Brain microvascular endothelial cell (primary cell): ENCODE measurements at regions not wholly inside any gene's neighbourhood (a gene's known extent, or its start where the extent isn't known, plus 50 kb on each side); places are given as distances from the start of the nearest gene placed in this dataset.
"Not testable (repeated sequence)": the region's sequence is repeated elsewhere in the genome, so short reads cannot be mapped to it uniquely, and the experiment has no call there.

Experiments used
- DNase-seq: peaks from one replicate; pipeline ENCODE4 v3.0.0-alpha.2; 2020
- H3K27ac ChIP-seq: fragments of 250-450 bp; sonication (Bioruptor Pico); 2 replicates; pipeline ENCODE4 v1.5.1; 2020; ENCODE audit warnings: mild to moderate bottlenecking, moderate library complexity
- H3K27me3 ChIP-seq: fragments of 250-450 bp; sonication (Bioruptor Pico); replicated peaks from 2 replicates; pipeline ENCODE4 v1.5.1; 2020; ENCODE audit warnings: mild to moderate bottlenecking
- H3K36me3 ChIP-seq: fragments of 250-450 bp; sonication (Bioruptor Pico); replicated peaks from 2 replicates; pipeline ENCODE4 v1.5.1; 2020; ENCODE audit warnings: mild to moderate bottlenecking
- H3K4me3 ChIP-seq: 2 replicates; pipeline ENCODE4 v1.5.1; 2011; ENCODE audit warnings: low read depth, mild to moderate bottlenecking, control low read depth, low read length, moderate library complexity
- CTCF ChIP-seq: IDR thresholded peaks from 2 replicates; pipeline ENCODE4 v1.5.1; 2011; ENCODE audit warnings: low read depth, mild to moderate bottlenecking, moderate library complexity, low read length, control low read depth, inconsistent platforms; ENCODE audit errors: missing control alignments
- in situ Hi-C: cut with HindIII; loops from 2 replicates; pipeline ENCODE4 v1.10.0; 2017; ENCODE audit warnings: low sequenced_read_pairs, low pct_ligation_motif_present

- TF ChIP-seq CTCF: no peak
Observed at GRCh38 chr13:64579331-64579730, 2650.8 kb downstream of the PCDH9 start.

GRCh38 chr13:64568748-64569147, 2661.4 kb downstream of the PCDH9 start:
- no peak for DNase-seq
- H3K27me3 ChIP-seq: no peaks in the 10 kb centered on the region
- no peaks in the 10 kb centered on the region for H3K36me3 ChIP-seq
- H3K4me3 ChIP-seq: no peak overlapping the region
- TF ChIP-seq CTCF: no peak
- H3K27ac ChIP-seq: no peak overlapping the region
- in situ Hi-C loops: no loop called here

More at GRCh38 chr13:64579331-64579730, 2650.8 kb downstream of the PCDH9 start:
- no peak overlapping the region for H3K27ac ChIP-seq
- H3K27me3 ChIP-seq: no peaks in the 10 kb centered on the region
- in situ Hi-C loops: no loop called here
- no peak overlapping the region for H3K4me3 ChIP-seq
- no peaks in the 10 kb centered on the region for H3K36me3 ChIP-seq
- DNase-seq: no peak

- in situ Hi-C loops, DNase-seq, H3K27ac ChIP-seq, H3K27me3 ChIP-seq, H3K4me3 ChIP-seq, H3K36me3 ChIP-seq: not testable (repeated sequence)
Observed at GRCh38 chr13:64558031-64558430, 2672.1 kb downstream of the PCDH9 start.

GRCh38 chr13:64556376-64556775, 2673.8 kb downstream of the PCDH9 start:
- H3K4me3 ChIP-seq: no peak overlapping the region
- in situ Hi-C loops: no loop called here
- no peaks in the 10 kb centered on the region for H3K36me3 ChIP-seq
- DNase-seq: no peak
- no peaks in the 10 kb centered on the region for H3K27me3 ChIP-seq
- no peak overlapping the region for H3K27ac ChIP-seq
- TF ChIP-seq CTCF: no peak

GRCh38 chr13:64553411-64554129, 2676.6 kb downstream of the PCDH9 start:
- H3K27ac ChIP-seq: no peak overlapping the region
- no peaks in the 10 kb centered on the region for H3K36me3 ChIP-seq
- no peak overlapping the region for H3K4me3 ChIP-seq
- DNase-seq: peak; percentile 9
- in situ Hi-C loops: no loop called here
- no peaks in the 10 kb centered on the region for H3K27me3 ChIP-seq
- TF ChIP-seq CTCF: no peak

GRCh38 chr13:64551755-64552154, 2678.4 kb downstream of the PCDH9 start:
- DNase-seq: peak; percentile 53
- no peak for TF ChIP-seq CTCF
- in situ Hi-C loops: no loop called here

More at GRCh38 chr13:64551755-64552154, 2678.4 kb downstream of the PCDH9 start:
- Histone ChIP-seq H3K27ac (no peak overlapping the region), H3K4me3 (no peak overlapping the region), H3K27me3 (no peaks in the 10 kb centered on the region), H3K36me3 (no peaks in the 10 kb centered on the region)
